SK-N-SH (cell line): ENCODE measurements at regions not wholly inside any gene's neighbourhood (a gene's known extent, or its start where the extent isn't known, plus 50 kb on each side); places are given as distances from the start of the nearest gene placed in this dataset.
"Not testable (repeated sequence)": the region's sequence is repeated elsewhere in the genome, so short reads cannot be mapped to it uniquely, and the experiment has no call there.

Source experiments
- CTCF ChIA-PET: fragments of 300-600, 350-600 bp; formaldehyde crosslinking; extraction: SDS; loops from one replicate; lab custom pipeline; 2021; lab: Yijun Ruan, JAX
- POLR2A ChIA-PET: fragments of 350-600 bp; sonication (Branson Sonifier 250); formaldehyde crosslinking; extraction: SDS; loops from one replicate; lab custom pipeline; 2020; ENCODE audit warnings: antibody characterized with exemption, inconsistent platforms; lab: Yijun Ruan, JAX
- DNase-seq: peaks from one replicate; pipeline ENCODE4 v3.0.0; 2012
- H2AFZ ChIP-seq: fragments of 200-600 bp; sonication (generic); 2 replicates; pipeline ENCODE4 v1.8.1; 2016; ENCODE audit warnings: antibody characterized with exemption, mild to moderate bottlenecking, low read depth
- H3F3A ChIP-seq: fragments of 200-600 bp; sonication (generic); replicated peaks from 2 replicates; pipeline ENCODE3; 2016; ENCODE audit warnings: antibody characterized with exemption, mild to moderate bottlenecking; ENCODE audit not compliant: insufficient read depth
- H3K27ac ChIP-seq, 2 experiments: fragments of 200-500 bp in 1 of 2; fragments of 200-600 bp in 1 of 2; sonication (Bioruptor generic) in 1 of 2; sonication (generic), shearing (Covaris generic) in 1 of 2; 2 replicates each; pipeline versions ENCODE4 v1.5.1 to v1.6.1; 2014 to 2016; ENCODE audit warnings: low read depth in 2 of 2, inconsistent platforms in 1 of 2, low read length in 1 of 2, mild to moderate bottlenecking in 1 of 2, mixed read lengths in 1 of 2
- H3K27me3 ChIP-seq: fragments of 200-600 bp; sonication (generic), shearing (Covaris generic); 2 replicates; pipeline ENCODE4 v1.6.1; 2016; ENCODE audit warnings: mixed run types; ENCODE audit not compliant: insufficient read depth
- H3K36me3 ChIP-seq, 2 experiments: fragments of 200-500 bp in 1 of 2; fragments of 200-600 bp in 1 of 2; sonication (Bioruptor generic) in 1 of 2; sonication (generic) in 1 of 2; replicated peaks in 1 of 2; 2 replicates each; pipeline versions ENCODE3 to v1.5.1; 2014 to 2016; ENCODE audit warnings: low read length in 1 of 2, mild to moderate bottlenecking in 1 of 2; ENCODE audit not compliant: insufficient read depth in 2 of 2, control insufficient read depth in 1 of 2
- H3K4me1 ChIP-seq, 2 experiments: fragments of 200-500 bp in 1 of 2; fragments of 200-600 bp in 1 of 2; sonication (Bioruptor generic) in 1 of 2; sonication (generic), shearing (Covaris generic) in 1 of 2; 2 replicates each; pipeline versions ENCODE4 v1.5.1 to v1.6.1; 2014 to 2016; ENCODE audit warnings: low read depth in 1 of 2, low read length in 1 of 2, mixed run types in 1 of 2; ENCODE audit not compliant: insufficient read depth in 2 of 2, control insufficient read depth in 1 of 2
- H3K4me2 ChIP-seq: fragments of 200-600 bp; sonication (generic), shearing (Covaris generic); 2 replicates; pipeline ENCODE4 v1.6.1; 2017; ENCODE audit warnings: mixed run types
- H3K4me3 ChIP-seq, 2 experiments: fragments of 200-500 bp in 1 of 2; fragments of 200-600 bp in 1 of 2; sonication (Bioruptor generic) in 1 of 2; sonication (generic), shearing (Covaris generic) in 1 of 2; 2 replicates each; pipeline versions ENCODE4 v1.5.1 to v1.8.1; 2014 to 2016; ENCODE audit warnings: low read depth in 2 of 2, inconsistent platforms in 1 of 2, low read length in 1 of 2, mild to moderate bottlenecking in 1 of 2, mixed read lengths in 1 of 2, moderate library complexity in 1 of 2
- H3K79me2 ChIP-seq: fragments of 200-600 bp; sonication (generic); 2 replicates; pipeline ENCODE4 v1.8.1; 2017; ENCODE audit warnings: mild to moderate bottlenecking; ENCODE audit not compliant: insufficient read depth
- H3K9ac ChIP-seq: fragments of 200-600 bp; sonication (generic); 2 replicates; pipeline ENCODE4 v1.6.1; 2017; ENCODE audit warnings: mixed run types
- H3K9me2 ChIP-seq: fragments of 200-600 bp; sonication (generic); 2 replicates; pipeline ENCODE4 v1.6.1; 2017; ENCODE audit warnings: mixed run types
- H3K9me3 ChIP-seq: fragments of 200-600 bp; sonication (generic); 2 replicates; pipeline ENCODE4 v1.6.1; 2017; ENCODE audit warnings: mixed run types, mild to moderate bottlenecking, moderate library complexity
- H4K20me1 ChIP-seq: fragments of 200-600 bp; sonication (generic); 2 replicates; pipeline ENCODE4 v1.6.1; 2017; ENCODE audit warnings: mild to moderate bottlenecking, mixed run types; ENCODE audit not compliant: insufficient read depth
- CTCF ChIP-seq: fragments of 200-600 bp; sonication (generic); IDR thresholded peaks from 2 replicates; pipeline ENCODE4 v1.6.1; 2017; ENCODE audit warnings: antibody characterized with exemption, mild to moderate bottlenecking, moderate library complexity
- FOXJ3 ChIP-seq: sonication (generic); formaldehyde crosslinking; IDR thresholded peaks from 2 replicates; pipeline ENCODE4 v1.5.1; 2020; ENCODE audit warnings: mild to moderate bottlenecking, missing genetic modification reagents
- GABPA ChIP-seq: IDR thresholded peaks from 2 replicates; pipeline ENCODE4 v1.4.0; 2012; ENCODE audit warnings: low read depth, mild to moderate bottlenecking
- IRF3 ChIP-seq: fragments of 150-350 bp; IDR thresholded peaks from 2 replicates; pipeline ENCODE4 v1.6.1; 2016; ENCODE audit warnings: mild to moderate bottlenecking, low read depth, low read length
- NRF1 ChIP-seq: IDR thresholded peaks from 2 replicates; pipeline ENCODE4 v1.6.1; 2012; ENCODE audit warnings: low read depth, mild to moderate bottlenecking, low read length
- RFX5 ChIP-seq: IDR thresholded peaks from 2 replicates; pipeline ENCODE4 v1.6.1; 2012; ENCODE audit warnings: mild to moderate bottlenecking, improper control_type of control experiment, low read length
- USF1 ChIP-seq: IDR thresholded peaks from 2 replicates; pipeline ENCODE4 v1.4.0; 2012; ENCODE audit warnings: low read depth, borderline replicate concordance
- ZBTB33 ChIP-seq: IDR thresholded peaks from 2 replicates; pipeline ENCODE4 v1.4.0; 2012; ENCODE audit warnings: low read depth, borderline replicate concordance
- WGBS: methylation state at CpG from one replicate; pipeline ENCODE4 v1.1.6; 2017; ENCODE audit warnings: low lambda C conversion rate; 5-methylcytosine and 5-hydroxymethylcytosine counted together

- TF ChIP-seq RFX5 (no peak), CTCF (no peak), IRF3 (no peak)
Measured at GRCh38 chr4:164343472-164343976, 410.4 kb upstream of the SMIM31 start (continued).

- no peak overlapping the region for H3K4me2 ChIP-seq
- H2AFZ ChIP-seq, result no peak overlapping the region
- H3K9ac ChIP-seq, result no peak overlapping the region
- ChIA-PET CTCF (no interaction called here), POLR2A (no interaction called here)
- no peaks in the 10 kb centered on the region; a peak in 1 of 4 replicates for H3K4me1 ChIP-seq
- H3K9me3 ChIP-seq, result no peaks in the 10 kb centered on the region
- no peaks in the 10 kb centered on the region for H3F3A ChIP-seq
- no peak for DNase-seq
- no peaks in the 10 kb centered on the region for H4K20me1 ChIP-seq
- TF ChIP-seq FOXJ3 (no peak), ZBTB33 (no peak), USF1 (no peak), GABPA (no peak)
- H3K4me3 ChIP-seq, result no peak overlapping the region
- H3K79me2 ChIP-seq, result no peaks in the 10 kb centered on the region
- no peaks in the 10 kb centered on the region for H3K36me3 ChIP-seq
- no peaks in the 10 kb centered on the region for H3K9me2 ChIP-seq
- no peaks in the 10 kb centered on the region for H3K27me3 ChIP-seq
- H3K27ac ChIP-seq, result no peak overlapping the region
Measured at GRCh38 chr4:164345756-164346155, 408.2 kb upstream of the SMIM31 start.

- Histone ChIP-seq H3F3A (no peaks in the 10 kb centered on the region), H3K9me2 (no peaks in the 10 kb centered on the region), H3K27ac (no peak overlapping the region), H4K20me1 (no peaks in the 10 kb centered on the region), H3K4me3 (no peak overlapping the region), H3K4me2 (no peak overlapping the region), H3K27me3 (no peaks in the 10 kb centered on the region), H3K36me3 (no peaks in the 10 kb centered on the region), H3K79me2 (no peaks in the 10 kb centered on the region), H3K9me3 (no peaks in the 10 kb centered on the region), H3K9ac (no peak overlapping the region), H3K4me1 (no peaks in the 10 kb centered on the region; a peak in 1 of 4 replicates), H2AFZ (no peak overlapping the region)
- ChIA-PET CTCF (no interaction called here), POLR2A (no interaction called here)
- no peak for DNase-seq
- TF ChIP-seq NRF1, result no peak
Measured at GRCh38 chr4:164350061-164350460, 403.9 kb upstream of the SMIM31 start.

GRCh38 chr4:164350716-164351115 lies 403.2 kb upstream of the SMIM31 start:
- H3K36me3 ChIP-seq, result not testable (repeated sequence)
- WGBS, result 26% methylated on average over 10 of the region's 24 CpGs

More at GRCh38 chr4:164350716-164351115, 403.2 kb upstream of the SMIM31 start:
- H3K27ac ChIP-seq, H3K4me2 ChIP-seq, H3K4me3 ChIP-seq, H3K9ac ChIP-seq, H2AFZ ChIP-seq, CTCF ChIA-PET, H4K20me1 ChIP-seq, DNase-seq, POLR2A ChIA-PET, H3K79me2 ChIP-seq, H3K4me1 ChIP-seq, H3F3A ChIP-seq, H3K9me2 ChIP-seq, H3K9me3 ChIP-seq, H3K27me3 ChIP-seq: not testable (repeated sequence)
